ENCODE measurements at regions not wholly inside any gene's neighbourhood (a gene's known extent, or its start where the extent isn't known, plus 50 kb on each side); places are given as distances from the start of the nearest gene placed in this dataset.

GRCh38 chr4:123204737-123205136 lies 191.9 kb upstream of the SPRY1 start:
- intact Hi-C loops (cut with micrococcal nuclease) = no loop called here
- Mint-ChIP-seq H3K27ac (no peak overlapping the region), H3K4me3 (no peak overlapping the region), H3K9me3 (no peaks in the 10 kb centered on the region), H3K4me1 (no peaks in the 10 kb centered on the region), H3K36me3 (ENCODE audit: low read depth) (no peaks in the 10 kb centered on the region), H3K27me3 (no peaks in the 10 kb centered on the region)
- no peak for DNase-seq

- H3K4me1 Mint-ChIP-seq = no peaks in the 10 kb centered on the region
- H3K36me3 Mint-ChIP-seq (ENCODE audit: low read depth) = no peaks in the 10 kb centered on the region
- intact Hi-C loops (cut with micrococcal nuclease) = no loop called here
- no peak overlapping the region for H3K27ac Mint-ChIP-seq
- no peaks in the 10 kb centered on the region for H3K9me3 Mint-ChIP-seq
- DNase-seq = no peak
- H3K27me3 Mint-ChIP-seq = no peaks in the 10 kb centered on the region
- no peak overlapping the region for H3K4me3 Mint-ChIP-seq
Observed at GRCh38 chr4:123206016-123206415, 190.6 kb upstream of the SPRY1 start.

- H3K4me1 Mint-ChIP-seq = no peaks in the 10 kb centered on the region
- intact Hi-C loops (cut with micrococcal nuclease) = no loop called here
- no peak overlapping the region for H3K4me3 Mint-ChIP-seq
- no peak for DNase-seq
- no peaks in the 10 kb centered on the region for H3K9me3 Mint-ChIP-seq
- no peaks in the 10 kb centered on the region for H3K27me3 Mint-ChIP-seq
- no peaks in the 10 kb centered on the region for H3K36me3 Mint-ChIP-seq (ENCODE audit: low read depth)
- H3K27ac Mint-ChIP-seq = no peak overlapping the region
Observed at GRCh38 chr4:123209436-123209835, 187.2 kb upstream of the SPRY1 start.

GRCh38 chr4:123215536-123215935 lies 181.1 kb upstream of the SPRY1 start:
- intact Hi-C loops (cut with micrococcal nuclease) = no loop called here
- Mint-ChIP-seq H3K27me3 (no peaks in the 10 kb centered on the region), H3K9me3 (no peaks in the 10 kb centered on the region)

GRCh38 chr4:123216543-123216942 lies 180.1 kb upstream of the SPRY1 start:
- no peaks in the 10 kb centered on the region for H3K27me3 Mint-ChIP-seq
- no peaks in the 10 kb centered on the region for H3K4me1 Mint-ChIP-seq
- H3K36me3 Mint-ChIP-seq (ENCODE audit: low read depth) = no peaks in the 10 kb centered on the region
- intact Hi-C loops (cut with micrococcal nuclease) = no loop called here
- no peaks in the 10 kb centered on the region for H3K9me3 Mint-ChIP-seq
- no peak overlapping the region for H3K27ac Mint-ChIP-seq
- H3K4me3 Mint-ChIP-seq = no peak overlapping the region
- no peak for DNase-seq

More at GRCh38 chr4:123215536-123215935, 181.1 kb upstream of the SPRY1 start:
- no peak overlapping the region for H3K27ac Mint-ChIP-seq
- H3K4me3 Mint-ChIP-seq = no peak overlapping the region
- no peaks in the 10 kb centered on the region for H3K36me3 Mint-ChIP-seq (ENCODE audit: low read depth)
- no peaks in the 10 kb centered on the region for H3K4me1 Mint-ChIP-seq
- no peak for DNase-seq

GRCh38 chr4:123216946-123217345 lies 179.6 kb upstream of the SPRY1 start:
- DNase-seq = no peak
- Mint-ChIP-seq H3K36me3 (ENCODE audit: low read depth) (no peaks in the 10 kb centered on the region), H3K27me3 (no peaks in the 10 kb centered on the region), H3K4me3 (no peak overlapping the region), H3K27ac (no peak overlapping the region), H3K4me1 (no peaks in the 10 kb centered on the region), H3K9me3 (no peaks in the 10 kb centered on the region)
- intact Hi-C loops (cut with micrococcal nuclease) = no loop called here

GRCh38 chr4:123217664-123218063 lies 178.9 kb upstream of the SPRY1 start:
- no peak overlapping the region for H3K4me3 Mint-ChIP-seq
- H3K27me3 Mint-ChIP-seq = no peaks in the 10 kb centered on the region
- DNase-seq = no peak
- H3K9me3 Mint-ChIP-seq = no peaks in the 10 kb centered on the region
- H3K4me1 Mint-ChIP-seq = no peaks in the 10 kb centered on the region
- H3K27ac Mint-ChIP-seq = no peak overlapping the region
- intact Hi-C loops (cut with micrococcal nuclease) = no loop called here
- no peaks in the 10 kb centered on the region for H3K36me3 Mint-ChIP-seq (ENCODE audit: low read depth)

- H3K9me3 Mint-ChIP-seq = no peaks in the 10 kb centered on the region
- DNase-seq = no peak
- H3K4me1 Mint-ChIP-seq = no peaks in the 10 kb centered on the region
- no peak overlapping the region for H3K4me3 Mint-ChIP-seq
- H3K27me3 Mint-ChIP-seq = no peaks in the 10 kb centered on the region
- intact Hi-C loops (cut with micrococcal nuclease) = no loop called here
- H3K27ac Mint-ChIP-seq = no peak overlapping the region
- peaks cover 4% of the 10 kb centered on the region for H3K36me3 Mint-ChIP-seq (ENCODE audit: low read depth)
Observed at GRCh38 chr4:123218981-123219380, 177.6 kb upstream of the SPRY1 start.

GRCh38 chr4:123229286-123229685 lies 167.3 kb upstream of the SPRY1 start:
- Mint-ChIP-seq H3K27ac (no peak overlapping the region), H3K4me1 (peaks cover 4% of the 10 kb centered on the region), H3K27me3 (no peaks in the 10 kb centered on the region), H3K36me3 (ENCODE audit: low read depth) (peaks cover 5% of the 10 kb centered on the region), H3K9me3 (peaks cover 10% of the 10 kb centered on the region), H3K4me3 (no peak overlapping the region)
- intact Hi-C loops (cut with micrococcal nuclease) = no loop called here
- no peak for DNase-seq

GRCh38 chr4:123230061-123230460 lies 166.5 kb upstream of the SPRY1 start:
- Mint-ChIP-seq H3K4me3 (no peak overlapping the region), H3K27me3 (no peaks in the 10 kb centered on the region), H3K4me1 (peaks cover 4% of the 10 kb centered on the region), H3K27ac (no peak overlapping the region), H3K9me3 (peaks cover 10% of the 10 kb centered on the region), H3K36me3 (ENCODE audit: low read depth) (peaks cover 5% of the 10 kb centered on the region)
- intact Hi-C loops (cut with micrococcal nuclease) = no loop called here
- no peak for DNase-seq

- H3K4me3 Mint-ChIP-seq = no peak overlapping the region
- H3K36me3 Mint-ChIP-seq (ENCODE audit: low read depth) = peaks cover 5% of the 10 kb centered on the region
- H3K27ac Mint-ChIP-seq = no peak overlapping the region
- no peaks in the 10 kb centered on the region for H3K27me3 Mint-ChIP-seq
- intact Hi-C loops (cut with micrococcal nuclease) = no loop called here
- peaks cover 12% of the 10 kb centered on the region for H3K9me3 Mint-ChIP-seq
- H3K4me1 Mint-ChIP-seq = peaks cover 4% of the 10 kb centered on the region
- DNase-seq = no peak
Observed at GRCh38 chr4:123232439-123232838, 164.2 kb upstream of the SPRY1 start.

- H3K9me3 Mint-ChIP-seq = peaks cover 12% of the 10 kb centered on the region
- no peaks in the 10 kb centered on the region for H3K27me3 Mint-ChIP-seq
- no peak overlapping the region for H3K27ac Mint-ChIP-seq
- no peak overlapping the region for H3K4me3 Mint-ChIP-seq
- intact Hi-C loops (cut with micrococcal nuclease) = no loop called here
- peaks cover 4% of the 10 kb centered on the region for H3K4me1 Mint-ChIP-seq
- H3K36me3 Mint-ChIP-seq (ENCODE audit: low read depth) = peaks cover 5% of the 10 kb centered on the region
- no peak for DNase-seq
Observed at GRCh38 chr4:123233136-123233768, 163.3 kb upstream of the SPRY1 start.

- peaks cover 3% of the 10 kb centered on the region for H3K36me3 Mint-ChIP-seq (ENCODE audit: low read depth)
- peaks cover 20% of the 10 kb centered on the region for H3K9me3 Mint-ChIP-seq
- intact Hi-C loops (cut with micrococcal nuclease) = no loop called here
- no peak overlapping the region for H3K4me3 Mint-ChIP-seq
- H3K4me1 Mint-ChIP-seq = peaks cover 4% of the 10 kb centered on the region
- no peak for DNase-seq
- H3K27me3 Mint-ChIP-seq = no peaks in the 10 kb centered on the region
- H3K27ac Mint-ChIP-seq = no peak overlapping the region
Observed at GRCh38 chr4:123234955-123235354, 161.6 kb upstream of the SPRY1 start.

- Mint-ChIP-seq H3K4me1 (peaks cover 4% of the 10 kb centered on the region), H3K27me3 (no peaks in the 10 kb centered on the region), H3K36me3 (ENCODE audit: low read depth) (peaks cover 1% of the 10 kb centered on the region), H3K27ac (no peak overlapping the region), H3K9me3 (peaks cover 19% of the 10 kb centered on the region), H3K4me3 (no peak overlapping the region)
- DNase-seq = no peak
- intact Hi-C loops (cut with micrococcal nuclease) = no loop called here
Observed at GRCh38 chr4:123235431-123235830, 161.2 kb upstream of the SPRY1 start.

- Mint-ChIP-seq H3K4me3 (no peak overlapping the region), H3K4me1 (peaks cover 4% of the 10 kb centered on the region), H3K9me3 (peaks cover 21% of the 10 kb centered on the region), H3K27ac (no peak overlapping the region), H3K36me3 (ENCODE audit: low read depth) (no peaks in the 10 kb centered on the region), H3K27me3 (no peaks in the 10 kb centered on the region)
- intact Hi-C loops (cut with micrococcal nuclease) = no loop called here
- no peak for DNase-seq
Observed at GRCh38 chr4:123236606-123237005, 160.0 kb upstream of the SPRY1 start.
